ENCODE measurements at regions not wholly inside any gene's neighbourhood (a gene's known extent, or its start where the extent isn't known, plus 50 kb on each side); places are given as distances from the start of the nearest gene placed in this dataset.

DNA sequence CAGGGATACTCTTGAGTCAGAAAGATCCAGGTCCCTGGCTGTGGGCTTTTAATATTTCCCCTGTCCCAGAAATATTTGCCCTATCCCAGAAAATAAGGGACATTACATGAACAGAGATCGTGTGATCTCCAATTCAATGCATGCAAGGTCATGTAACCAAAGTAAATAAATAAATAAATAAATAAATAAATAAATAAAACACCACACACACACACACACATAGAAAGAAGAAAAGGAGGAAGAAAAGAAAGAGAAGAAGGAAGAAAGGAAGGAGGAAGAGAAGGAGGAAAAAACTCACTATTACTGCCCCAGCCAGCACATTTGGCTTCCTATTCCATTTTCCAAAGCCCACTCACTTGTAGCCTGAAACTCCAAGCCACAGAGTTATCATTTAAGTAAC lies 117.9 kb upstream of the CFAP20DC start:
- TF ChIP-seq TAF1 (IDR thresholded peaks at IDR 0.05; ENCODE audit: borderline replicate concordance, insufficient read depth, low read length) (no peak), SIN3A (IDR thresholded peaks at IDR 0.05; ENCODE audit: borderline replicate concordance, insufficient read depth, low read length) (no peak), POLR2AphosphoS5 (IDR thresholded peaks at IDR 0.05; ENCODE audit: low read depth, low read length) (no peak), REST (IDR thresholded peaks at IDR 0.05; ENCODE audit: insufficient read depth in 1 of 2, low read depth in 2 of 2, low read length in 2 of 2) (no peak), FOXP2 (optimal IDR thresholded peaks at IDR 0.05; ENCODE audit: borderline replicate concordance, extremely low read depth, extremely low read length, insufficient read depth) (no peak)

DNA sequence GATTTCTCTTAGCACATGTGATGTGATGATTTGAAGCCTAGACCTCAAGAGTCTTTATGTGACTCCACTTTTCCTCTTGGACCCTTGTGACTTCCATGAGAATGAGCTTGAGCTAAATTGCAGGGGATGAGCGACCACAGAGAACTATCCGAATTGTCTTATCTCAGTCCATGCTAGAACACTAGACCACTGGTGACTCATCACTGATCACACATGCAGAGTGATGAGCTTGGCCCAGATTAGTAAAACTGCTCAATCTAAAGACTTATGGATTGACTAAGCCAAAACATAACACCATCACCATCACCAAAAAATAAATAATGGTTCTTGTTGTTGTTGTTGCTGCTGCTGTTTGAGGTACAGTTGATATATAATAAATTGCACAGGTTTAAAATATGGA lies 114.1 kb upstream of the CFAP20DC start:
- TF ChIP-seq SIN3A (IDR thresholded peaks at IDR 0.05; ENCODE audit: borderline replicate concordance, insufficient read depth, low read length) (no peak), POLR2AphosphoS5 (IDR thresholded peaks at IDR 0.05; ENCODE audit: low read depth, low read length) (no peak), FOXP2 (optimal IDR thresholded peaks at IDR 0.05; ENCODE audit: borderline replicate concordance, extremely low read depth, extremely low read length, insufficient read depth) (no peak), TAF1 (IDR thresholded peaks at IDR 0.05; ENCODE audit: borderline replicate concordance, insufficient read depth, low read length) (no peak), REST (IDR thresholded peaks at IDR 0.05; ENCODE audit: insufficient read depth in 1 of 2, low read depth in 2 of 2, low read length in 2 of 2) (no peak)

DNA sequence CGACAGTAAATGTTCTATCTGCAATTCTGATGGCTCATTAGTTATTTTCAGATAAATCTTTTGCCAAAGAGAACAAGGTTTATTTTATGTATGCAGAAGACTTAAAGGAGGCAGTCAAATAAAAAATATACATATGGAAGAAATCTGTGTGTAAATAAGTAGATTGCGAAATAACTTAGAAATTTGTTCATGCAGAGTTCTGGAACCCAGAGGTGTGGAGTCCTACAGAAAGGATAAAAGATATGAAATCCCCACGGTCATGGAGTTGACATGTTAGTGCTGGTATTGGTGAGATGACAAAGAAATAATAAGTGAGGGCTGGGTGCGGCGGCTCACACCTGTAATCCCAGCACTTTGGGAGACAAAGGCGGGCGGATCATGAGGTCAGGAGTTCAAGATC lies 111.2 kb upstream of the CFAP20DC start:
- TF ChIP-seq TAF1 (IDR thresholded peaks at IDR 0.05; ENCODE audit: borderline replicate concordance, insufficient read depth, low read length), result no peak
- no peak for TF ChIP-seq POLR2AphosphoS5 (IDR thresholded peaks at IDR 0.05; ENCODE audit: low read depth, low read length)
- TF ChIP-seq SIN3A (IDR thresholded peaks at IDR 0.05; ENCODE audit: borderline replicate concordance, insufficient read depth, low read length), result no peak
- no peak for TF ChIP-seq FOXP2 (optimal IDR thresholded peaks at IDR 0.05; ENCODE audit: borderline replicate concordance, extremely low read depth, extremely low read length, insufficient read depth)
- no peak for TF ChIP-seq REST (IDR thresholded peaks at IDR 0.05; ENCODE audit: insufficient read depth in 1 of 2, low read depth in 2 of 2, low read length in 2 of 2)

DNA sequence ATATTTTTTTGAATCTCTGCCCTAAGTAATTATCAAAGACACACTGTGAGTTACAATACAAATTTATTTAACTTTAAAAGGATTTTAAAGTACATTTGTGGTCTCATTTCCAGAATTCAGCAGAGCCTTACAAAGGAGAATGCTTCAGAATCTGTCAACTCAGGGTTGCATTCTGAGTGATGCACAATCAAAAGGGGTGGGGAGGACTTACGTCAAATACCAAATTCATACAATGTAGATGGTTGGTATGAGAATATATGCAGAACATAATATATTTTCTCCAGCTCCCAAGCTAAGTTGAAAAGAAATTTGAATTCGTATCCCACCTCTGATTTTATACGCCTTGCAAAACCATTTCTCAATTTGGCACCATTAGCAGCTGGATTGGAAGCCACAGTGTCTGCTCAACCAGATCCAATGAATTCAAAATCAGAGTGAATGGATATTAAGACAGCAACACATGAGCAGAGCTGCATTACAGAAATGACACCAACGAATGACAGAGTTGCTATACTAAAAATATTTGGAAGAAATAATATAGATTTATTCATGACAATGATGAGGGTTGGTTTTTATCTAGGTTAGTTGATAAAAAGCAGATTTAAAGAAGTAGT lies 110.4 kb upstream of the CFAP20DC start:
- TF ChIP-seq TAF1 (IDR thresholded peaks at IDR 0.05; ENCODE audit: borderline replicate concordance, insufficient read depth, low read length), result no peak
- no peak for TF ChIP-seq POLR2AphosphoS5 (IDR thresholded peaks at IDR 0.05; ENCODE audit: low read depth, low read length)
- no peak for TF ChIP-seq FOXP2 (optimal IDR thresholded peaks at IDR 0.05; ENCODE audit: borderline replicate concordance, extremely low read depth, extremely low read length, insufficient read depth)
- TF ChIP-seq SIN3A (IDR thresholded peaks at IDR 0.05; ENCODE audit: borderline replicate concordance, insufficient read depth, low read length), result no peak
- no peak for TF ChIP-seq REST (IDR thresholded peaks at IDR 0.05; ENCODE audit: insufficient read depth in 1 of 2, low read depth in 2 of 2, low read length in 2 of 2)
